Dendritic cell treated with granulocyte-macrophage colony-stimulating factor and Interleukin-4, amounts not matched to agents 40 ng/mL and 50 ng/mL, for 4 days (primary cell): ENCODE measurements at regions not wholly inside any gene's neighbourhood (a gene's known extent, or its start where the extent isn't known, plus 50 kb on each side); places are given as distances from the start of the nearest gene placed in this dataset.
"Not testable (repeated sequence)": the region's sequence is repeated elsewhere in the genome, so short reads cannot be mapped to it uniquely, and the experiment has no call there.

Source experiments
- H3K27ac Mint-ChIP-seq: one replicate; pipeline ENCODE4 v1.8.0; 2022; ENCODE audit warnings: mild to moderate bottlenecking, mixed read lengths
- H3K27me3 Mint-ChIP-seq: one replicate; pipeline ENCODE4 v1.8.0; 2022; ENCODE audit warnings: mild to moderate bottlenecking, mixed read lengths
- H3K36me3 Mint-ChIP-seq: one replicate; pipeline ENCODE4 v1.8.0; 2022; ENCODE audit warnings: low read depth, mixed read lengths
- H3K4me1 Mint-ChIP-seq: one replicate; pipeline ENCODE4 v1.8.0; 2022; ENCODE audit warnings: low read depth, mixed read lengths
- H3K4me3 Mint-ChIP-seq: one replicate; pipeline ENCODE4 v1.8.0; 2022; ENCODE audit warnings: mild to moderate bottlenecking, moderate library complexity, mixed read lengths
- H3K9me3 Mint-ChIP-seq: one replicate; pipeline ENCODE4 v1.8.0; 2022; ENCODE audit warnings: mixed read lengths
- intact Hi-C: fragments of 100-400 bp; cut with micrococcal nuclease; formaldehyde crosslinking; loops from one replicate; pipeline ENCODE4 v1.15.0; 2022

- Mint-ChIP-seq H3K27ac (no peak overlapping the region), H3K27me3 (no peaks in the 10 kb centered on the region), H3K4me1 (no peaks in the 10 kb centered on the region), H3K9me3 (no peaks in the 10 kb centered on the region), H3K36me3 (no peaks in the 10 kb centered on the region), H3K4me3 (no peak overlapping the region)
- intact Hi-C loops = no loop called here
Observed at GRCh38 chrX:99077099-99077498, 1333.0 kb downstream of the PCDH19 start.

- Mint-ChIP-seq H3K9me3 (no peaks in the 10 kb centered on the region), H3K4me3 (no peak overlapping the region), H3K4me1 (no peaks in the 10 kb centered on the region), H3K27ac (no peak overlapping the region), H3K27me3 (no peaks in the 10 kb centered on the region), H3K36me3 (no peaks in the 10 kb centered on the region)
- intact Hi-C loops = no loop called here
Observed at GRCh38 chrX:99073551-99073950, 1336.5 kb downstream of the PCDH19 start.

DNA sequence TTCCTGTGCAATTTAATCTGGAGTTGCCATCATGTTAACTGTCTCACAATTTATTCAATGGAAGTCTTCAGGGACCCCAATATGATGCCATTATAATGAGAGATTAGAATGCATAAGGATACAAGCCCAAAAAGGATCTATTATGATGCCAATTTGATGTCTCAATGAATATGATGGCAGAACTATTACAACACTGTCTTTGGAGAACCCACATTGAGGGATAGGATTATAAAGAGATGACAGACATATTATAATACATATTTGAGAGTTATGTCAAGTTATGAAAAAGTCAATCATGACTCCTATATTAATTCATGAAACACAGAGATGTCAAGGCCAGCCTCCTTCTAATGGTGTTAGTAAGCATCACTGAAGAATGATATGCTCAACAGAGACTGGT is 1358.4 kb downstream of the PCDH19 start:
- no peaks in the 10 kb centered on the region for H3K27me3 Mint-ChIP-seq

GRCh38 chrX:99033226-99033901 is 1376.7 kb downstream of the PCDH19 start:
- no peak overlapping the region for H3K4me3 Mint-ChIP-seq

More for the DNA sequence above, 1358.4 kb downstream of the PCDH19 start:
- intact Hi-C loops = no loop called here
- H3K27ac Mint-ChIP-seq = no peak overlapping the region
- peaks cover 9% of the 10 kb centered on the region for H3K9me3 Mint-ChIP-seq
- no peak overlapping the region for H3K4me3 Mint-ChIP-seq
- no peaks in the 10 kb centered on the region for H3K4me1 Mint-ChIP-seq
- H3K36me3 Mint-ChIP-seq = no peaks in the 10 kb centered on the region

GRCh38 chrX:99010957-99011356 is 1399.1 kb downstream of the PCDH19 start:
- H3K36me3 Mint-ChIP-seq = no peaks in the 10 kb centered on the region
- no peaks in the 10 kb centered on the region for H3K27me3 Mint-ChIP-seq
- H3K9me3 Mint-ChIP-seq = no peaks in the 10 kb centered on the region
- no peak overlapping the region for H3K4me3 Mint-ChIP-seq
- intact Hi-C loops = no loop called here
- no peaks in the 10 kb centered on the region for H3K4me1 Mint-ChIP-seq
- H3K27ac Mint-ChIP-seq = no peak overlapping the region

More at GRCh38 chrX:99033226-99033901, 1376.7 kb downstream of the PCDH19 start:
- Mint-ChIP-seq H3K27me3 (no peaks in the 10 kb centered on the region), H3K9me3 (no peaks in the 10 kb centered on the region), H3K27ac (no peak overlapping the region), H3K36me3 (no peaks in the 10 kb centered on the region), H3K4me1 (no peaks in the 10 kb centered on the region)
- intact Hi-C loops = no loop called here

DNA sequence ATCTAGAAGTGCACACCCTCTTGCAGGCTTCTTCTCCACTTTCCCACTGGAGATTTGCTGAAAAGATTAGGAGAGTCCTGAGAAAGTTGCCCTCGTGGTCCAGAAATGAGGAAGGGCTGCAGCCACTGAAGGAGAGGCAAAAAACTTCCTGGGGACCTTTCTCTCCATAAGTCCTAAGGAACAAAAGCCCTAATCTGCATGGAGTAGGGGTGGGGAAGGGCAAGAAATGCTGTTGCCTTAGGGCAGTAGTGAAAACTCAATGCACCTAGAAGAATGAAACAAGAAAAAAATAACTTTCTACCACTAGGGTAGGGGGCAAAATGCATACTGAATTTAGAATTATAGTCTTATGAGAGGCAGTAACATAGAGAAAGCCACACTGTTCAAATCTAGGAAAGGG is 1408.8 kb downstream of the PCDH19 start:
- intact Hi-C loops = no loop called here
- Mint-ChIP-seq H3K27ac (no peak overlapping the region), H3K36me3 (no peaks in the 10 kb centered on the region), H3K9me3 (peaks cover 34% of the 10 kb centered on the region), H3K27me3 (no peaks in the 10 kb centered on the region), H3K4me3 (no peak overlapping the region), H3K4me1 (no peaks in the 10 kb centered on the region)

DNA sequence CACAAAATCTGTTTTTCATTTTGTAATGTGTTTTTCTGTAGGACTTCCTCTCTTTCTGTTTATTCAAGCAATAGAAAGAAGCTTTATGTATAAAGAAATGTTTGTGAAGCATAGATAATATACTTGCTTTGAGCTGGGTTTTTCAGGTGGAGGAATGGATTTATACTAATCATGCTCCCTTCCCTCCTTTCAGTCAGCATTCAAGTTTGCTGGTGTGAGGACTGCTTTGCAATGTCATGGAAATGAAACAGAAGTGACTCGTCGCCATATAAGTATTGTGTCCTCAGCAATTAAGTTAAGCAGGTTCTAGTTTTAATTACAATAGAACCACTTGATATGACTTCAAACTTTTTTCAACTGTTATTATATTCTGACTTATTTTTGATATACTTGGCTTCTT is 1447.1 kb downstream of the PCDH19 start:
- Mint-ChIP-seq H3K27me3 (no peaks in the 10 kb centered on the region), H3K36me3 (no peaks in the 10 kb centered on the region), H3K9me3 (no peaks in the 10 kb centered on the region), H3K27ac (no peak overlapping the region), H3K4me3 (no peak overlapping the region), H3K4me1 (no peaks in the 10 kb centered on the region)
- intact Hi-C loops = no loop called here

- Mint-ChIP-seq H3K27ac (no peak overlapping the region), H3K9me3 (peaks cover 6% of the 10 kb centered on the region), H3K4me3 (no peak overlapping the region), H3K4me1 (no peaks in the 10 kb centered on the region), H3K36me3 (no peaks in the 10 kb centered on the region), H3K27me3 (no peaks in the 10 kb centered on the region)
- intact Hi-C loops = no loop called here
Observed at GRCh38 chrX:98956014-98956413, 1454.1 kb downstream of the PCDH19 start.

DNA sequence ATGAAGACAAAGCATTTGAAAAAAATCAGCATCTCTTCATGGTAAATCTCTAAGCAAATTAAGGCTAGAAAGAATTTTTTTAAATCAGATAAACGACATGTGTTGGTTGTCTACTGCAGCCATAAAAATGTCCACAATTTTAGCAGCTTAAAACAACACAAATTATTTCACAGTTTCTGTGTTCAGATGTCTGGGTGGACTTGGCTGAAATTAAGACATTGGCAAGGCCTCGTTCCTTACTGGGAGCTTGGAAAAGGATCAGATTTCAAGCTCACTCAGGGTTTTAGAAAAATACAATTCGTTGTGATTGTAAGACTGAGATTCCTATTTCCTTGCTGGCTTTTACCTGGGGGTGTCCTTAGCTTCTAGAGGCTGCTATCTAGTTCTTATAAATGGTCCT is 1470.6 kb downstream of the PCDH19 start:
- H3K9me3 Mint-ChIP-seq = no peaks in the 10 kb centered on the region
- no peak overlapping the region for H3K27ac Mint-ChIP-seq
- no peaks in the 10 kb centered on the region for H3K4me1 Mint-ChIP-seq
- H3K36me3 Mint-ChIP-seq = no peaks in the 10 kb centered on the region
- no peaks in the 10 kb centered on the region for H3K27me3 Mint-ChIP-seq
- H3K4me3 Mint-ChIP-seq = no peak overlapping the region
- intact Hi-C loops = no loop called here

DNA sequence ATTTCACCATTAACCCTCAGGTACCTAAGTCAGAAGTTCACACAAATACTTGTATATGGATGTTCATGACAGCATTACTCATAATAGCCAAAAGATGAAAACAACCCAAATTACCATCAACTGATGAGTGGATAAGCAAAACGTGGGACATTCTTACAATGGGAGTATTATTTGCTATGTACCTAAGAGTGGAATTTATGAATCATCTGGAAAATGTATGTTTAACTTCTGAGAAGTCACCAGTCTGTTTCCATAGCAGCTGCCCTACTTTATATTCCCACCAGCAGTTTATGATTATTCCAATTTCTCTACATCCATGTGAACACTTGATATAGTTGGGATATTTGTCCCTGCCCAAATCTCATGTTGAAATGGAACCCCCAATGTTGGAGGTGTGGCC is 1478.9 kb downstream of the PCDH19 start:
- Mint-ChIP-seq H3K9me3 (peaks cover 9% of the 10 kb centered on the region), H3K27me3 (no peaks in the 10 kb centered on the region), H3K36me3 (no peaks in the 10 kb centered on the region), H3K4me1 (no peaks in the 10 kb centered on the region), H3K27ac (no peak overlapping the region), H3K4me3 (no peak overlapping the region)
- intact Hi-C loops = no loop called here

GRCh38 chrX:98924511-98924910 is 1485.6 kb downstream of the PCDH19 start:
- peaks cover 10% of the 10 kb centered on the region for H3K9me3 Mint-ChIP-seq
- H3K27ac Mint-ChIP-seq = no peak overlapping the region
- H3K27me3 Mint-ChIP-seq = no peaks in the 10 kb centered on the region
- no peaks in the 10 kb centered on the region for H3K4me1 Mint-ChIP-seq
- intact Hi-C loops = no loop called here
- no peaks in the 10 kb centered on the region for H3K36me3 Mint-ChIP-seq
- H3K4me3 Mint-ChIP-seq = no peak overlapping the region

GRCh38 chrX:98897191-98897590 is 1512.9 kb downstream of the PCDH19 start:
- Mint-ChIP-seq H3K9me3 (no peaks in the 10 kb centered on the region), H3K27ac (no peak overlapping the region), H3K4me1 (no peaks in the 10 kb centered on the region), H3K27me3 (no peaks in the 10 kb centered on the region), H3K36me3 (no peaks in the 10 kb centered on the region), H3K4me3 (no peak overlapping the region)
- intact Hi-C loops = no loop called here

GRCh38 chrX:98850639-98851038 is 1559.4 kb downstream of the PCDH19 start:
- H3K9me3 Mint-ChIP-seq, H3K27me3 Mint-ChIP-seq, H3K4me1 Mint-ChIP-seq, H3K27ac Mint-ChIP-seq, H3K4me3 Mint-ChIP-seq, intact Hi-C loops, H3K36me3 Mint-ChIP-seq: not testable (repeated sequence)
